GM12891 (cell line): ENCODE measurements at regions not wholly inside any gene's neighbourhood (a gene's known extent, or its start where the extent isn't known, plus 50 kb on each side); places are given as distances from the start of the nearest gene placed in this dataset.

Experiments used
- DNase-seq: peaks from one replicate; pipeline ENCODE4 v3.0.0; 2011; ENCODE audit warnings: low spot score; ENCODE audit not compliant: insufficient read length
- FAIRE-seq: peaks from 2 replicates; lab custom pipeline; 2011; peaks lifted over from hg19 to GRCh38; lab: Jason Lieb, UNC
- PAX5 ChIP-seq: IDR thresholded peaks from 2 replicates; pipeline ENCODE4 v1.6.1; 2011; ENCODE audit warnings: low read length, moderate library complexity, mild to moderate bottlenecking; ENCODE audit not compliant: insufficient read depth, severe bottlenecking
- POLR2A ChIP-seq: IDR thresholded peaks from 2 replicates; pipeline ENCODE4 v1.6.1; 2011; ENCODE audit warnings: low read depth, low read length, control low read depth
- POLR2AphosphoS5 ChIP-seq: IDR thresholded peaks from 2 replicates; pipeline ENCODE4 v1.6.1; 2011; ENCODE audit warnings: low read depth, low read length, control low read depth
- POU2F2 ChIP-seq: IDR thresholded peaks from 2 replicates; pipeline ENCODE4 v1.6.1; 2011; ENCODE audit warnings: low read depth, mild to moderate bottlenecking, control low read depth, low read length, moderate library complexity
- SPI1 ChIP-seq: IDR thresholded peaks from 2 replicates; pipeline ENCODE4 v1.6.1; 2011; ENCODE audit warnings: low read depth, low read length, control low read depth
- TAF1 ChIP-seq: IDR thresholded peaks from 2 replicates; pipeline ENCODE4 v1.6.1; 2011; ENCODE audit warnings: low read depth, low read length, control low read depth

- FAIRE-seq (no peak), DNase-seq (no peak)
- no peak for TF ChIP-seq POLR2AphosphoS5
- TF ChIP-seq SPI1, result no peak
- no peak for TF ChIP-seq TAF1
- TF ChIP-seq POU2F2, result no peak
- TF ChIP-seq PAX5, result no peak
- TF ChIP-seq POLR2A, result no peak
Measured at GRCh38 chr2:16019617-16020351, 79.4 kb downstream of the MYCN start.

GRCh38 chr2:16019060-16019480, 78.7 kb downstream of the MYCN start:
- no peak for DNase-seq
- FAIRE-seq, result no peak
- TF ChIP-seq POLR2A, result no peak
- no peak for TF ChIP-seq SPI1
- TF ChIP-seq TAF1, result no peak
- TF ChIP-seq PAX5, result no peak
- no peak for TF ChIP-seq POU2F2
- TF ChIP-seq POLR2AphosphoS5, result no peak

DNA sequence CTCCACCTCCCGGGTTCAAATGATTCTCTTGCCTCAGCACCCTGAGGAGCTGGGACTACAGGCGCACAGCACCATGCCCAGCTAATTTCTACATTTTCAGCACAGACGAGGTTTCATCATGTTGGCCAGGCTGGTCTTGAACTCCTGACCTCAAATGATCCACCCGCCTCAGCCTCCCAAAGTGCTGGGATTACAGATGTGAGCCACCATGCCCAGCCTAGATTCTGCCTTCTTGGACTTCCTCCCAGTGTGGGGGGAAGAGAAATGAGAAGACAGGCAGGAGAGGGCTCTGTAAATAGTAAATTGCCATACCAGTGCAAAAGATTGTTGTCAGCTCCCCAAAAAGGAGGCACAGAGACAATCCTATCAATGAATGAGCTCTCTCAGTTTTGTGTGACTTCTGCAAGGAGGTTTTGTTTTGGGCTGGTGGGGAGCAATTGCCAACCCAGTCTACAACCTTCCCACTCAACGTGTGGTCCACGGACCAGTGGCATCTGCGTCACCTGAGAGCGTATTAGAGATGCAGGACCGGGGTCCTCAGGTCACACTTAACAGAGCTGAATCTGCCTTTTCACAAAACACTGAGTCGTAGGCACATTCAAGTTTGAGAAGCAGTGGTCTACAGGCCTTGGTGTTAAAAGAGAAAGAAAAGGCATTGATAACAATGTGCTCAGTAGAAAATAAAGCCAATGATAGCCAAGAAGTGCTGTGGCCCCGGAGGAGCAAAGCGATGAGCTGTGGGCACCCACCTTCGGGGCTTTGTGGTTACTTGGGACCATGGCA, 78.1 kb downstream of the MYCN start:
- TF ChIP-seq SPI1, result no peak
- no peak for DNase-seq
- no peak for FAIRE-seq

- FAIRE-seq (no peak), DNase-seq (no peak)
- no peak for TF ChIP-seq POLR2AphosphoS5
- no peak for TF ChIP-seq POLR2A
- no peak for TF ChIP-seq POU2F2
- TF ChIP-seq PAX5, result no peak
- no peak for TF ChIP-seq SPI1
- no peak for TF ChIP-seq TAF1
Measured at GRCh38 chr2:16016282-16016681, 75.9 kb downstream of the MYCN start.

DNA sequence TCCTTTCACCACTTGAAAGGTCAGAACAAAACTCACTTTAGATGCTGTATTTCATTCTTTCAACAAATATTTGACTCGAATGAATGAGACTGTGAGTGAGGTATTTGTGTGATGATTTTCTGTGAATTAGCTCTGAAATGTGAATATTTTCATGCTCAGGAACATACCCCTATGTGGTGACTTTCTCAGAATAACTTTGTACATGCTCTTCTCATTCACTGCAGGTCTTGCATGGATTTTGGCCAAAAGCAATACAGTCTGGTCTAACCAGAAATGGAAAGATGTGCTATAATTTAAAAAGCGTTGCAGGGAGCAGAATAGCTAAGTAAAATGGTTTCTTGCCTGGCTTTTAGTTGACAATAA, 75.5 kb downstream of the MYCN start:
- TF ChIP-seq POLR2A, result no peak
- TF ChIP-seq PAX5, result no peak
- TF ChIP-seq TAF1, result no peak
- TF ChIP-seq SPI1, result no peak
- no peak for TF ChIP-seq POU2F2
- TF ChIP-seq POLR2AphosphoS5, result no peak
- FAIRE-seq, result no peak
- DNase-seq, result no peak

GRCh38 chr2:16015210-16015902, 75.0 kb downstream of the MYCN start:
- FAIRE-seq, result no peak

DNA sequence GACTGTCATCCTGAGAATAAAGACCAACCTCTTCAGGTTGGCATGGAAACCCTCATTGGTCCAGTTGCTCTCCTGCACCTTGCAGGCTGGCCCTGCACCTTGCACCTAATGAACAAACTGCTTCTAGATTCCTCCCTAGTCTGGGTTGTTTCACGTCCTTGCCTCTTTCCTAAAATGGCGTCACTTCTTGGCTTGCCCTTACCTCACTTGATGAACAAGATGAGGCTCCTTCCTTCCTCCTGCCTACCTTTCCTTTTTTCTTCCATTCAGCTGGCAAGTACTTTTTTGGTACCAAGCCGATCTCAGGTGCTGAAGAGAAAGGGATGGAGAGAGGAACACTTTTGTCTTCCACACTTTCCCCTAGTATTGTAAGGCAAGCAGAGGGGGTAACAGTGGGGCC, 74.5 kb downstream of the MYCN start:
- FAIRE-seq (no peak), DNase-seq (no peak)
- no peak for TF ChIP-seq POLR2A

More at GRCh38 chr2:16015210-16015902, 75.0 kb downstream of the MYCN start:
- no peak for TF ChIP-seq POLR2AphosphoS5
- no peak for TF ChIP-seq TAF1
- TF ChIP-seq PAX5, result no peak
- TF ChIP-seq SPI1, result no peak
- TF ChIP-seq POLR2A, result no peak
- no peak for TF ChIP-seq POU2F2
- no peak for DNase-seq

DNA sequence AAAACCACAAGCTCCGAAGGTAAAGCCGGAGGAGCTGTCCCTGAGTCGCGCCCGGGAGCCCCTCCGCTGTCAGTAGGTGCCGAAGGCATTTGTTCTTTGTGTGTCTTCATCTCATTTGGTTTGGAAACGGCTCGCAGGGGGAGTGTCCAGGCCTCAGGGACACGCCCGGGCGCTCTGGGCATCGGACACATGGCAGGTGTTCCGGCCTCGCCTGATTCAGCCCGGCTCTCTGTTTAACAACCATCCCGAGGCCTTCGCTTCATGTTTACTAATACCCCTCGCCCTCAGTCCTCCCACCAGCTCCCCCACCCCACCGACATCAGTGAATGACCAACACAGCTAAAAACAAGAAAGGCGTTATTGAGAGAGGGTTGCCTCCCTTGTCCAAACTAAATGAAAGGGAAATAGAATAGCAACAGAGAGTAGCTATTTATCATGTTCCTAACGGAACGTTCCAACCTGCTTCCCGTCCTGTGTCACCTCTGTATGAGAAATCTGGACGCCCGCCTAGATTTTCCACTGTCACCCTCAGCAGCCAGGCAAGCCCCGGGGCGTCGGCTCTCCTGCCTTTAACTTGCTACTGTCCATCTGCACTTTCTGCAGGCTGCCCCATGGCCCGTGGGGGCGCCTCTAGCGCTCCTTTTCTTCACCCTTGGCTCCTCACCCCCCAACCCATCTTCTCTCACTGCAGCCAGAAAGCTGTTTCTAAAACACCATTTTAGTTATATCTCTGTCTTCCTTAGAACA, 73.9 kb downstream of the MYCN start:
- no peak for TF ChIP-seq PAX5
- TF ChIP-seq SPI1, result no peak
- TF ChIP-seq TAF1, result no peak
- no peak for TF ChIP-seq POLR2AphosphoS5
- no peak for TF ChIP-seq POU2F2
- TF ChIP-seq POLR2A, result no peak
- FAIRE-seq (no peak), DNase-seq (no peak)

- no peak for DNase-seq
Measured at GRCh38 chr2:16013359-16013911, 73.1 kb downstream of the MYCN start.

More at GRCh38 chr2:16013359-16013911, 73.1 kb downstream of the MYCN start:
- no peak for FAIRE-seq
- TF ChIP-seq POLR2A (no peak), SPI1 (no peak), POU2F2 (no peak), POLR2AphosphoS5 (no peak), TAF1 (no peak), PAX5 (no peak)
